Calu3 (cell line): ENCODE measurements at regions not wholly inside any gene's neighbourhood (a gene's known extent, or its start where the extent isn't known, plus 50 kb on each side); places are given as distances from the start of the nearest gene placed in this dataset.

Experiments used
- BruUV-seq: library from RNA; stranded (reverse); fragments of 400-500 nt; replicated peaks from 2 replicates; lab custom pipeline; 2021; lab: Mats Ljungman, UMichigan
- CTCF ChIA-PET: fragments of 300-600 bp; sonication (Branson Sonifier 250); formaldehyde crosslinking; loops from one replicate; lab custom pipeline; 2022; ENCODE audit warnings: antibody characterized with exemption; lab: Charles Lee
- DNase-seq: peaks from one replicate; pipeline ENCODE4 v3.0.0; 2022
- H3K27ac Mint-ChIP-seq: one replicate; pipeline ENCODE4 v1.8.0; 2022; ENCODE audit warnings: mixed read lengths; ENCODE audit not compliant: unreplicated experiment
- H3K27me3 Mint-ChIP-seq: one replicate; pipeline ENCODE4 v1.8.0; 2022; ENCODE audit warnings: mixed read lengths; ENCODE audit not compliant: unreplicated experiment
- H3K36me3 Mint-ChIP-seq: one replicate; pipeline ENCODE4 v1.8.0; 2022; ENCODE audit warnings: mild to moderate bottlenecking, moderate library complexity, mixed read lengths; ENCODE audit not compliant: insufficient read depth, unreplicated experiment
- H3K4me1 Mint-ChIP-seq: one replicate; pipeline ENCODE4 v1.8.0; 2022; ENCODE audit warnings: mild to moderate bottlenecking, low read depth, mixed read lengths; ENCODE audit not compliant: unreplicated experiment
- H3K4me3 Mint-ChIP-seq: one replicate; pipeline ENCODE4 v1.8.0; 2022; ENCODE audit warnings: mild to moderate bottlenecking, low read depth, moderate library complexity, mixed read lengths; ENCODE audit not compliant: unreplicated experiment
- H3K9me3 Mint-ChIP-seq: one replicate; pipeline ENCODE4 v1.8.0; 2022; ENCODE audit warnings: low read depth, mixed read lengths; ENCODE audit not compliant: unreplicated experiment
- intact Hi-C: fragments of 100-400 bp; cut with micrococcal nuclease; formaldehyde crosslinking; loops from one replicate; pipeline ENCODE4 v1.10.0; 2022; ENCODE audit not compliant: unreplicated experiment
- TF ChIP-seq, protein P1 (sequence below): fragments of 200-600 bp; IDR thresholded peaks from one replicate; pipeline ENCODE4 v1.8.0; 2022; ENCODE audit warnings: antibody characterized with exemption; ENCODE audit not compliant: unreplicated experiment

DNA sequence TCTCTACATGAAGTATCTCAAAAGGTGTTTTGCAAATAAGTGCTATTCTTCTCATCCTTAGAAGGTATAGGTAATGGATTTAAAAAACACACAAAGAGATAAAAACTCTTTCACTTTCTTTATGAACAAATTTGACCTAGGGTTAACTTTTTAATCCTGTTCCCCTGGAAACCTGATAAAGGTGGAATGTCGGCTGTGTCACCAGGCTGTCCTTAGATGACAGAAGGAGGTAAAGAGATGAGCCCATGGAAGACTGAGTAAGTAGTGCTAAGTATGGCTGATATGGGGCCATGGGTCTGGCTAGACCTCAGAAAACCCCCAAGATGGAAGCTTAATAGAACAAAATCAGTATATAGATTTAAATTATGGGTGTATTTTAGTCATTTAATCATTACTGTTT is 153.8 kb upstream of the LSM14A start:
- intact Hi-C loops = no loop called here
- no peaks in the 10 kb centered on the region for H3K4me1 Mint-ChIP-seq
- CTCF ChIA-PET = interaction anchor here (0.7 kb wide), 1 partner anchor 50 kb away, joined by 4 read pairs; no protein-coding TSS in a partner anchor

DNA sequence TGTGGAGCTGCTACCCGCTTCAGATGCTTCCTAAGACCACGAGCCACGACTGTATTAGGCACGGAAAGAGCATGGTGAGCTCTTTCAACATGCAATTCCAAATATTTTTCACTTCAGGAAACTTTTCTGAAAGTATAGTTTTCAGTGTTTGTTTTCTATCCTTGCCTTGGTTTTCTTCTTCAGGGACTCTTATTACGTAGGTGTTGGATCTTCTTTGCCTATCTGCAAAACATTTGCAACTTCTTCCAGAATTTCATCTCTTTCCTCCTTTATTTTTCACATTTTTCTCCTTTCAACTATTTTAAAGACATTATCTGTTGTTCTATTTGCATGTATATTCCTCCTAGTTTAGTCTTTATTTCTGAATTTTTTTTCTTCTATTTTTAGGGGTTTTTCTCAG is 148.9 kb upstream of the LSM14A start:
- intact Hi-C loops = no loop called here

More for the DNA sequence above, 153.8 kb upstream of the LSM14A start:
- DNase-seq = no peak
- Mint-ChIP-seq H3K4me3 (no peak overlapping the region), H3K9me3 (peaks cover 3% of the 10 kb centered on the region), H3K27ac (no peak overlapping the region), H3K27me3 (peaks cover 90% of the 10 kb centered on the region), H3K36me3 (no peaks in the 10 kb centered on the region)
- TF ChIP-seq, protein P1, sequence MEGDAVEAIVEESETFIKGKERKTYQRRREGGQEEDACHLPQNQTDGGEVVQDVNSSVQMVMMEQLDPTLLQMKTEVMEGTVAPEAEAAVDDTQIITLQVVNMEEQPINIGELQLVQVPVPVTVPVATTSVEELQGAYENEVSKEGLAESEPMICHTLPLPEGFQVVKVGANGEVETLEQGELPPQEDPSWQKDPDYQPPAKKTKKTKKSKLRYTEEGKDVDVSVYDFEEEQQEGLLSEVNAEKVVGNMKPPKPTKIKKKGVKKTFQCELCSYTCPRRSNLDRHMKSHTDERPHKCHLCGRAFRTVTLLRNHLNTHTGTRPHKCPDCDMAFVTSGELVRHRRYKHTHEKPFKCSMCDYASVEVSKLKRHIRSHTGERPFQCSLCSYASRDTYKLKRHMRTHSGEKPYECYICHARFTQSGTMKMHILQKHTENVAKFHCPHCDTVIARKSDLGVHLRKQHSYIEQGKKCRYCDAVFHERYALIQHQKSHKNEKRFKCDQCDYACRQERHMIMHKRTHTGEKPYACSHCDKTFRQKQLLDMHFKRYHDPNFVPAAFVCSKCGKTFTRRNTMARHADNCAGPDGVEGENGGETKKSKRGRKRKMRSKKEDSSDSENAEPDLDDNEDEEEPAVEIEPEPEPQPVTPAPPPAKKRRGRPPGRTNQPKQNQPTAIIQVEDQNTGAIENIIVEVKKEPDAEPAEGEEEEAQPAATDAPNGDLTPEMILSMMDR = no peak
- BruUV-seq = no TSS peak

DNA sequence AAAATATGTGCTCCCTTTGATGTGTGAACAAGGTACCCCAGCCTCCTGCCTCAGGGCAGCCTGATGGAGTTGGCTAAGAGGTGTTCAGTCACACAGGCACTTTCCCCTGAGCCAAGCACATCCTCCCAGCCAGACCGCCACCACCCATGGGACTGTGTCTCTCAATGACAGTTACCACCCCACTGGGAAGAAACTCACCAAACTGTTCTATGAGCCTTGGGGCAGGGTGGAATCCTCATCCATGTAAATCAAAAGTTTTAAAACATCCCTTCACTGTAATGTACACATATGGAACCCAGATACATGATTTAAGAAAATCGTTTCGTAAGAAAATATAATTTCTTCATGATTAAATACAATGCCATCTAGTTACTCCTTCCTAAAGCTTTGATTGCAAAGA is 138.4 kb upstream of the LSM14A start:
- CTCF ChIA-PET = no interaction called here
- Mint-ChIP-seq H3K4me1 (no peaks in the 10 kb centered on the region), H3K9me3 (peaks cover 2% of the 10 kb centered on the region), H3K27me3 (peaks cover 81% of the 10 kb centered on the region), H3K27ac (no peak overlapping the region), H3K4me3 (no peak overlapping the region), H3K36me3 (no peaks in the 10 kb centered on the region)
- BruUV-seq = no TSS peak
- TF ChIP-seq, protein P1 = no peak
- no peak for DNase-seq
- intact Hi-C loops = no loop called here

More for the DNA sequence above, 148.9 kb upstream of the LSM14A start:
- Mint-ChIP-seq H3K36me3 (no peaks in the 10 kb centered on the region), H3K4me1 (no peaks in the 10 kb centered on the region), H3K27me3 (peaks cover 87% of the 10 kb centered on the region), H3K4me3 (no peak overlapping the region), H3K27ac (no peak overlapping the region), H3K9me3 (peaks cover 4% of the 10 kb centered on the region)
- BruUV-seq = no TSS peak
- no peak for DNase-seq
- TF ChIP-seq, protein P1 = no peak
- CTCF ChIA-PET = interaction anchor here (0.6 kb wide), 1 partner anchor 121 kb away, joined by 5 read pairs; no protein-coding TSS in a partner anchor

DNA sequence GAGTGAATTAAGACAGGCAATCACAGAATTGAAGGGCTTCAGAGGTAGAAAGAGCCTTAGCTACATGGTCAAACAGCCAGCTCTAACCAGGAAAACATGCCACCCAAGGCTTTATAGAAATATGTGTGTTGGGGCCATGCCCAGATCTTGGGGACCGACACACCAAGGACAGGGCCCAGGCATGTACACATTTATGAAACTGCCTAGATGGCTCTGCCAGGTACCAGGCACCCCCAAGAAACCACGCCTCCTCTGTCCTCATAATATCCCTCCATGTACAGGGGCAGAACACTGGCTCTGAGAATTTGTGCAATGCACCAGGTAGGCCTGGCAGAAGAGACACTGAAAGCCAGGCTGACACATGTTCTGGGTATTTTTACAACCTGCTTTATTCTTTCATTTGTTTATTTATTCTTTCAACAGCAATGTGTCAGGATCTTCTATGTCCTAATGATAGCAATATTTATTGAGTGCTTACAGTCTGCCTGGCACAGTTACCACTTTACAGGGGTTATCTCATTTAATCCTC is 137.9 kb upstream of the LSM14A start:
- no peaks in the 10 kb centered on the region for H3K4me1 Mint-ChIP-seq
- CTCF ChIA-PET = no interaction called here
- H3K36me3 Mint-ChIP-seq = no peaks in the 10 kb centered on the region
- no peak overlapping the region for H3K27ac Mint-ChIP-seq
- peaks cover 2% of the 10 kb centered on the region for H3K9me3 Mint-ChIP-seq
- no peak for DNase-seq
- TF ChIP-seq, protein P1 = no peak
- H3K27me3 Mint-ChIP-seq = peaks cover 84% of the 10 kb centered on the region
- intact Hi-C loops = no loop called here
- H3K4me3 Mint-ChIP-seq = no peak overlapping the region
- BruUV-seq = no TSS peak
